ENCODE measurements at regions not wholly inside any gene's neighbourhood (a gene's known extent, or its start where the extent isn't known, plus 50 kb on each side); places are given as distances from the start of the nearest gene placed in this dataset.
"Not testable (repeated sequence)": the region's sequence is repeated elsewhere in the genome, so short reads cannot be mapped to it uniquely, and the experiment has no call there.

DNA sequence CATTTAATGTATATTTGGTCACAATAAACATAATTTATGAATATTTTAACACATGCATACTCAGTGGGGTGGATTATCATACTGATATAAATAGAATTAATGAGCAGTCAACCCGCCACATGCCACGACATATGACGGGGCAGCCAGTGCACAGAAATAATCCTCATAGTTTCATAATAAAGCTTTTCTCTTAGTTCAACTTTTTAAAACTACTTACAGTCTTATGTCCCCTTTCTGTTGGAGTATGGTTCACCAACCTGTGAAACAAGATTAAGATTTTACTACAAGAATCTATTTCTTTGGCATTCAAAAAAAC lies 75.6 kb upstream of the ETAA1 start:
- H3K9me3 Mint-ChIP-seq (ENCODE audit: low read depth): no peaks in the 10 kb centered on the region
- peak overlapping the region; percentile 8 for H3K27ac Mint-ChIP-seq
- TF ChIP-seq, protein P1, sequence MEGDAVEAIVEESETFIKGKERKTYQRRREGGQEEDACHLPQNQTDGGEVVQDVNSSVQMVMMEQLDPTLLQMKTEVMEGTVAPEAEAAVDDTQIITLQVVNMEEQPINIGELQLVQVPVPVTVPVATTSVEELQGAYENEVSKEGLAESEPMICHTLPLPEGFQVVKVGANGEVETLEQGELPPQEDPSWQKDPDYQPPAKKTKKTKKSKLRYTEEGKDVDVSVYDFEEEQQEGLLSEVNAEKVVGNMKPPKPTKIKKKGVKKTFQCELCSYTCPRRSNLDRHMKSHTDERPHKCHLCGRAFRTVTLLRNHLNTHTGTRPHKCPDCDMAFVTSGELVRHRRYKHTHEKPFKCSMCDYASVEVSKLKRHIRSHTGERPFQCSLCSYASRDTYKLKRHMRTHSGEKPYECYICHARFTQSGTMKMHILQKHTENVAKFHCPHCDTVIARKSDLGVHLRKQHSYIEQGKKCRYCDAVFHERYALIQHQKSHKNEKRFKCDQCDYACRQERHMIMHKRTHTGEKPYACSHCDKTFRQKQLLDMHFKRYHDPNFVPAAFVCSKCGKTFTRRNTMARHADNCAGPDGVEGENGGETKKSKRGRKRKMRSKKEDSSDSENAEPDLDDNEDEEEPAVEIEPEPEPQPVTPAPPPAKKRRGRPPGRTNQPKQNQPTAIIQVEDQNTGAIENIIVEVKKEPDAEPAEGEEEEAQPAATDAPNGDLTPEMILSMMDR (IDR thresholded peaks at IDR 0.05; ENCODE audit: unreplicated experiment): no peak
- DNase-seq (ENCODE audit: low spot score, unreplicated experiment): no peak
- no peak overlapping the region for H3K4me3 Mint-ChIP-seq (ENCODE audit: low read depth)
- peaks cover 36% of the 10 kb centered on the region for H3K4me1 Mint-ChIP-seq (ENCODE audit: low read depth)
- H3K27me3 Mint-ChIP-seq: no peaks in the 10 kb centered on the region
- no peaks in the 10 kb centered on the region for H3K36me3 Mint-ChIP-seq (ENCODE audit: insufficient read depth)

DNA sequence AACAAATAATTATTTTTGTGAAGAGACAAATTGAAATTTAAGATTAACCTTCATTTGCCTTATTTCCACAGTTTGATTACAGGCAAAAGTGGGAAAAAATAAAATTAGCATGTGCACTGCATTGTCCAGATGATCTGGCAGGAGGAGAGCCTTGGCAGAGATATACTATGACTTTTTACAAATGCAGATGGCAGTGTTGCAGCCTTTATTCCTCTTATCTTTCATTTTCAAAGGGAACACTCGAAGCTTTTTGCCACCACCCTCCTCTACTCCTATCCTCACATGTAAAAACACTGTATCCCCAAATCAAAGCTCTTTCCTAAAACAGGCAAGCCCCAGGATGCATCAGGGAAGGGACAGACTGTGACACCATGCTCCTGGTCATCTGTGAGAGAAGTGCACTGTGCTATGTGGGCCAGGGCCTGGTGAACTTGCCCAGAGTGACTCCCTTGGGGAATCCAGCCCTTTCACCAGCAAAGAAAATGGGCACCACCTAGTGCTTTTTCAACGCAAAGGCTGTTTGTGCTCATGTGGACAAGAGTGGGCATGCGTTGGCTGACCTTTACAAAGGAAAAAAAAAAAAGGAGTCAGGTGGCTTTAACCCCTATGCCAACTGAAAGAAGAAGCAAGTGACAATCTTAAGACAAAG lies 74.7 kb upstream of the ETAA1 start:
- H3K9me3 Mint-ChIP-seq (ENCODE audit: low read depth): no peaks in the 10 kb centered on the region
- peak overlapping the region; percentile 84 for H3K27ac Mint-ChIP-seq
- TF ChIP-seq, protein P1 (IDR thresholded peaks at IDR 0.05; ENCODE audit: unreplicated experiment): peak; percentile 58
- peaks cover 34% of the 10 kb centered on the region for H3K4me1 Mint-ChIP-seq (ENCODE audit: low read depth)
- no peaks in the 10 kb centered on the region for H3K36me3 Mint-ChIP-seq (ENCODE audit: insufficient read depth)
- peak; percentile 12 for DNase-seq (ENCODE audit: low spot score, unreplicated experiment)
- H3K4me3 Mint-ChIP-seq (ENCODE audit: low read depth): no peak overlapping the region
- no peaks in the 10 kb centered on the region for H3K27me3 Mint-ChIP-seq

DNA sequence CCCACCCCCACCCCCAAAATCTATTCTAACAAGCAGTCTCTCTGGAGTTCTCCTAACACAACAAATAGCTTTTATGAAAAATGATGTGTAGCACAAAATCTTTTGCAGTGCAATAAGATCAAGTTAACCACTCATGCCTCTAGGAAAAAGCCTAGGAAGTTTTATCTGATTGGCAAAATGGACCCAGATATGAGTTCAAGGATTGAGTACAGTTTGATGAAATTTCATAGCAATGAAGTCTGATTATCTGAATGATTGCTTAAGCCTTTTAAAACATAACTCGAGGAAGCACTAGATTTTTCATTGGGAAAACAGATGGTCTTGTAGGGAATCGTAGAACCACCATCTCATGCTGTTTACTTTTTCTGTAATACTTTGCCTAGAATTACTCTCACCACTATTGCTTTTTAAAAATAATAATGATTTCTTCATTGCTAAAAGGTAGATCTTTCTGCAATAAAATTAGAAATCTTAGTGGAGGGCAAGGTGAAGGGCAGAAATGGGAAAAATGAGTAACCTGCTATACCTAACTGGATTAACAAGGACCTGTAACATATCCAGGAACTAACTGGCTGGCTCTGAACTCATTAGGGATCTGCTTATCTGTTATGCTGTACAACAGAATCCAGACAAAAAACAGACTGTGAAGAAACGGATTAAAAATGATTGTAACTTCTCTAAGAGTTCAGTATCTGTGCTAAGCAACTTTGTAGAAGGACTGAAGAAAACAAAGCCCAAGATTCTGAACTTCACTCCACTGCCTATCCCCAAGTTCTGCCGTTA lies 73.7 kb upstream of the ETAA1 start:
- peaks cover 34% of the 10 kb centered on the region for H3K4me1 Mint-ChIP-seq (ENCODE audit: low read depth)
- TF ChIP-seq, protein P1 (IDR thresholded peaks at IDR 0.05; ENCODE audit: unreplicated experiment): no peak
- no peaks in the 10 kb centered on the region for H3K9me3 Mint-ChIP-seq (ENCODE audit: low read depth)
- no peaks in the 10 kb centered on the region for H3K27me3 Mint-ChIP-seq
- no peak for DNase-seq (ENCODE audit: low spot score, unreplicated experiment)
- H3K27ac Mint-ChIP-seq: peak overlapping the region; percentile 70
- H3K4me3 Mint-ChIP-seq (ENCODE audit: low read depth): no peak overlapping the region
- no peaks in the 10 kb centered on the region for H3K36me3 Mint-ChIP-seq (ENCODE audit: insufficient read depth)

DNA sequence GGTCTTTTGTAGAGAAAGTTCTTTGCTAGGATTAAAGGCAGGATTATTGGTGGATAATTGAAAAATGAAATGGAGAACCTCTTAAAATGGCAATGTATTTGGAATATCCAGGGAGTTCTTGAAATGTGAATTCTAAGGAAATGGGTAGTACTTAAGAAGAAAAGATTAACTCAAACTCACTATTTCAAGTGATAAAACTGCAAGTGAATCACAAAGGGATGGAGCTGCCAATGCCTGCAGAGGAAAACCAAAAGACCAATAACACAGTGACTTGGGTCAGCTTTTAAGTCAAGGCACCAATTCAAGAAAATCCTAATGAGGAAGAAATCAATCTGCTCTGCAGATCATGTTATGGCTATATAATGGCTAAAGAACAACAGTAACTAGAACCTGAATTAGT lies 67.6 kb upstream of the ETAA1 start:
- Mint-ChIP-seq H3K27me3 (no peaks in the 10 kb centered on the region), H3K4me1 (ENCODE audit: low read depth) (peaks cover 14% of the 10 kb centered on the region), H3K4me3 (ENCODE audit: low read depth) (no peak overlapping the region), H3K27ac (no peak overlapping the region), H3K36me3 (ENCODE audit: insufficient read depth) (no peaks in the 10 kb centered on the region), H3K9me3 (ENCODE audit: low read depth) (no peaks in the 10 kb centered on the region)
- no peak for DNase-seq (ENCODE audit: low spot score, unreplicated experiment)
- TF ChIP-seq, protein P1 (IDR thresholded peaks at IDR 0.05; ENCODE audit: unreplicated experiment): no peak

DNA sequence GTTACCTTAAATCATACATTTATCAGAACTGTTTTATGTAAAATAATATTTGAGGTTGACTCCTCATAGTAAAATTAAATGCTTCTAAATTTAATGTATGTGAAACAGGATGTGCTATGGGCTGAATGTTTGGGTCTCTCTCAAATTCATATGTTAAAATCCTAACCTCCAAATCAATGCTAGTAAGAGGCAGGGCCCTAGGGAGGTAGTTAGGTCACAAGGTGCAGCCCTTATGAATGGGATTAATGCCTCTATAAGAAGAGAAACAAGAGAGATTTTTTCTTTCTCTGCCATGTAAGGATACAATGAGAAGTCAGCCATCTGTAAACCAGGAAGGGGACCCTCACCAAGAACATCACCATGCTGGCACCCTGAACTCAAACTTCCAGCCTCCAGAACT lies 67.2 kb upstream of the ETAA1 start:
- no peak for DNase-seq (ENCODE audit: low spot score, unreplicated experiment)
- Mint-ChIP-seq H3K36me3 (ENCODE audit: insufficient read depth) (no peaks in the 10 kb centered on the region), H3K27me3 (no peaks in the 10 kb centered on the region), H3K4me3 (ENCODE audit: low read depth) (no peak overlapping the region), H3K27ac (no peak overlapping the region), H3K9me3 (ENCODE audit: low read depth) (no peaks in the 10 kb centered on the region), H3K4me1 (ENCODE audit: low read depth) (peaks cover 10% of the 10 kb centered on the region)
- TF ChIP-seq, protein P1 (IDR thresholded peaks at IDR 0.05; ENCODE audit: unreplicated experiment): no peak

DNA sequence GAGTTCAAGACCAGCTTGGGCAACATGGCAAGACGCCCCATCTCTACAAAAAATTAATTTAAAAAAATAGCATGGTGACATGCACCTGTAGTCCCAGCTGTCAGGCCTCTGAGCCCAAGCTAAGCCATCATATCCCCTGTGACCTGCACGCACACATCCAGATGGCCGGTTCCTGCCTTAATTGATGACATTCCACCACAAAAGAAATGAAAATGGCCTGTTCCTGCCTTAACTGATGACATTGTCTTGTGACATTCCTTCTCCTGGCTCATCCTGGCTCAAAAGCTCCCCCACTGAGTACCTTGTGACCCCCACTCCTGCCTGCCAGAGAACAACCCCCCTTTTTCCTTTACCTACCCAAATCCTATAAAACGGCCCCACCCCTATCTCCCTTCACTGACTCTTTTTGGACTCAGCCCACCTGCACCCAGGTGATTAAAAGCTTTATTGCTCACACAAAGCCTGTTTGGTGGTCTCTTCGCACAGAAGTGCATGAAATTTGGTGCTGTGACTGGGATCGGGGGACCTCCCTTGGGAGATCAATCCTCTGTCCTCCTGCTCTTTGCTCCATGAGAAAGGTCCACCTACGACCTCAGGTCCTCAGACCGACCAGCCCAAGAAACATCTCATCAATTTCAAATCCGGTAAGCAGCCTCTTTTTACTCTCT lies 65.6 kb upstream of the ETAA1 start:
- not testable (repeated sequence) for H3K9me3 Mint-ChIP-seq (ENCODE audit: low read depth); DNase-seq (ENCODE audit: low spot score, unreplicated experiment); H3K4me1 Mint-ChIP-seq (ENCODE audit: low read depth); H3K4me3 Mint-ChIP-seq (ENCODE audit: low read depth); H3K27me3 Mint-ChIP-seq; H3K36me3 Mint-ChIP-seq (ENCODE audit: insufficient read depth)
- peak overlapping the region; percentile 12 for H3K27ac Mint-ChIP-seq
